ENCODE measurements at regions not wholly inside any gene's neighbourhood (a gene's known extent, or its start where the extent isn't known, plus 50 kb on each side); places are given as distances from the start of the nearest gene placed in this dataset.
"Not testable (repeated sequence)": the region's sequence is repeated elsewhere in the genome, so short reads cannot be mapped to it uniquely, and the experiment has no call there.

DNA sequence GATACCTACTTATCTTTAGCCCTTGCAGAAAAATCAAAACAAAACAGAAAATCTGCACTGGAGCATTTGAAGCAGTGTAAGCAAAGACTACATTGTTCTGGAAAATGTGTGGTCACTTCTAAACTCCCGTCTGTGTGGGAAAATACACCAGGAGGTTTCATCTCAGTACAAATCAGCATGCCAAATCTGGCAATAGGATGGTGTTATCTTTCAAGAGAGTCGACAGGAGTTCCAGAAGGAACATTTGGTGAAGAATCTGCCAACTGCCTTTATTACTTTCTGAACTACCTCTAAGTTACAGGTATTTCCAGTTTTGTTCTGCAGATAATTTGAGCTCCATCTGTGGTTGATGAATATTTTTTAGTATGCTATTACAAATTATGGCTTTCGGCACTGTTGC is 1348.0 kb downstream of the RAPGEF2 start:
- Histone ChIP-seq H3K4me3 (replicated peaks in 1 of 2; ENCODE audit: low read depth in 1 of 2, low read length in 2 of 2) (no peak overlapping the region), H3K27ac (ENCODE audit: low read depth, low read length) (no peak overlapping the region), H3K9ac (ENCODE audit: low read length) (no peak overlapping the region), H3K9me3 (ENCODE audit: control insufficient read depth in 1 of 2, insufficient read depth in 1 of 2, low read depth in 1 of 2, low read length in 2 of 2) (no peaks in the 10 kb centered on the region), H3K27me3 (ENCODE audit: insufficient read depth, low read length) (no peaks in the 10 kb centered on the region), H3K9me2 (ENCODE audit: insufficient read depth) (no peaks in the 10 kb centered on the region), H3K79me2 (ENCODE audit: insufficient read depth, low read length) (no peaks in the 10 kb centered on the region), H3K36me3 (ENCODE audit: control insufficient read depth in 1 of 2, insufficient read depth in 2 of 2, low read length in 2 of 2) (no peaks in the 10 kb centered on the region), H4K20me1 (ENCODE audit: insufficient read depth) (no peaks in the 10 kb centered on the region), H2AFZ (ENCODE audit: low read depth, low read length, poor library complexity, severe bottlenecking) (no peak overlapping the region), H3K4me1 (ENCODE audit: control insufficient read depth in 1 of 2, insufficient read depth in 2 of 2, low read length in 2 of 2) (no peaks in the 10 kb centered on the region), H3K4me2 (ENCODE audit: low read length) (no peak overlapping the region)
- ChIA-PET CTCF (no interaction called here), POLR2A (no interaction called here), RAD21 (ENCODE audit: low non-redundant PET in 1 of 2, low total read pairs in 2 of 2, uncharacterized antibody in 2 of 2, unreplicated experiment in 2 of 2) (no interaction called here)
- intact Hi-C loops (cut with micrococcal nuclease): no loop called here
- ATAC-seq (no peak), DNase-seq (ENCODE audit: low read depth, low spot score) (no peak)
- BruUV-seq (replicated peaks): no TSS peak
- TF ChIP-seq, protein P1, sequence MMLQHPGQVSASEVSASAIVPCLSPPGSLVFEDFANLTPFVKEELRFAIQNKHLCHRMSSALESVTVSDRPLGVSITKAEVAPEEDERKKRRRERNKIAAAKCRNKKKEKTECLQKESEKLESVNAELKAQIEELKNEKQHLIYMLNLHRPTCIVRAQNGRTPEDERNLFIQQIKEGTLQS (IDR thresholded peaks at IDR 0.05): no peak
- TF ChIP-seq ZNF274 (IDR thresholded peaks at IDR 0.05; ENCODE audit: low read depth, low read length) (no peak), ELF1 (IDR thresholded peaks at IDR 0.05; ENCODE audit: borderline replicate concordance, low read depth) (no peak), ZFX (IDR thresholded peaks at IDR 0.05) (no peak), SP1 (IDR thresholded peaks at IDR 0.05; ENCODE audit: low read depth) (no peak), JUND (IDR thresholded peaks at IDR 0.05) (no peak), EGR1 (IDR thresholded peaks at IDR 0.05; ENCODE audit: low read depth) (no peak), RAD21 (IDR thresholded peaks at IDR 0.05; ENCODE audit: low read depth) (no peak), YY1 (IDR thresholded peaks at IDR 0.05; ENCODE audit: extremely low read depth, insufficient replicate concordance, low read depth, low read length) (no peak), SRF (IDR thresholded peaks at IDR 0.05; ENCODE audit: low read depth) (no peak), POLR2A (IDR thresholded peaks at IDR 0.05; ENCODE audit: borderline replicate concordance, extremely low read depth, insufficient read depth, insufficient read length) (no peak)

DNA sequence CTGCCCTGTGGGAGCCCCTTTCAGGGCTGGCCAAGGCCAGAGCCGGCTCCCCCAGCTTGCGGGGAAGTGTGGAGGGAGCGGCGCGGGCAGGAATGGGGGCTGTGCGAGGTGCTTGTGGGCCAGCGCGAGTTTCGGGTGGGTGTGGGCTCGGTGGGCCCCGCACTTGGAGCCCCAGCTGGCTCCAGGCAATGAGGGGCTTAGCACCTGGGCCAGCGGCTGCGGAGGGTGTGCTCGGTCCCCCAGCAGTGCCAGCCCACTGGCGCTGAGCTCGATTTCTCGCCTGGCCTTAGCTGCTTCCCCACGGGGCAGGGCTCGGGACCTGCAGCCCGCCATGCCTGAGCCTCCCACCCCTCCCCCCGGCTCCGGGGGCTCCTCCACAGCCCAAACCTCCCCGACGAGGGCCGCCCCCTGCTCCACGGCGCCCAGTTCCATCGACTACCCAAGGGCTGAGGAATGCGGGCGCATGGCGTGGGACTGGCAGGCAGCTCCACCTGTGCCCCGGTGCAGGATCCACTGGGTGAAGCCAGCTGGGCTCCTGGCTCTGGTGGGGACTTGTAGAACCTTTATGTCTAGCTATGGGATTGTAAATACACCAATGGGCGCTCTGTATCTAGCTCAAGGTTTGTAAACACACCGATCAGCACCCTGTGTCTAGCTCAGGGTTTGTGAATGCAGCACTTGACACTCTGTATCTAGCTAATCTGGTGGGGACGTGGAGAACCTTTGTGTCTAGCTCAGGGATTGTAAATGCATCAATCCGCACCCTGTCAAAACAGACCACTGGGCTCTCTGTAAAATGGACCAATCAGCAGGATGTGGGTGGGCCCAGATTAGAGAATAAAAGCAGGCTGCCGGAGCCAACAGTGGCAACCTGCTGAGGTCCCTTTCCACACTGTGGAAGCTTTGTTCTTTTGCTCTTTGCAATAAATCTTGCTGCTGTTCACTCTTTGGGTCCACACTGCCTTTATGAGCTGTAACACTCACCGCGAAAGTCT is 1379.1 kb downstream of the RAPGEF2 start:
- H3K27ac ChIP-seq (ENCODE audit: low read depth, low read length); H3K4me3 ChIP-seq (replicated peaks in 1 of 2; ENCODE audit: low read depth in 1 of 2, low read length in 2 of 2); H3K4me2 ChIP-seq (ENCODE audit: low read length); POLR2A ChIA-PET; RAD21 ChIA-PET (ENCODE audit: low non-redundant PET in 1 of 2, low total read pairs in 2 of 2, uncharacterized antibody in 2 of 2, unreplicated experiment in 2 of 2); H3K4me1 ChIP-seq (ENCODE audit: control insufficient read depth in 1 of 2, insufficient read depth in 2 of 2, low read length in 2 of 2); H3K79me2 ChIP-seq (ENCODE audit: insufficient read depth, low read length); H3K9ac ChIP-seq (ENCODE audit: low read length); H3K9me3 ChIP-seq (ENCODE audit: control insufficient read depth in 1 of 2, insufficient read depth in 1 of 2, low read depth in 1 of 2, low read length in 2 of 2); DNase-seq (ENCODE audit: low read depth, low spot score); H2AFZ ChIP-seq (ENCODE audit: low read depth, low read length, poor library complexity, severe bottlenecking); H3K36me3 ChIP-seq (ENCODE audit: control insufficient read depth in 1 of 2, insufficient read depth in 2 of 2, low read length in 2 of 2); intact Hi-C loops (cut with micrococcal nuclease); H3K27me3 ChIP-seq (ENCODE audit: insufficient read depth, low read length); BruUV-seq (replicated peaks); CTCF ChIA-PET; ATAC-seq; H4K20me1 ChIP-seq (ENCODE audit: insufficient read depth); H3K9me2 ChIP-seq (ENCODE audit: insufficient read depth): not testable (repeated sequence)

Measured in HCT116 (cell line).